GM18858 (cell line): ENCODE measurements at regions not wholly inside any gene's neighbourhood (a gene's known extent, or its start where the extent isn't known, plus 50 kb on each side); places are given as distances from the start of the nearest gene placed in this dataset.

Experiments used
- ATAC-seq: cut with Tn5 transposase; IDR thresholded peaks from one replicate; pipeline ENCODE4 v1.9.1; 2021; ENCODE audit not compliant: unreplicated experiment

DNA sequence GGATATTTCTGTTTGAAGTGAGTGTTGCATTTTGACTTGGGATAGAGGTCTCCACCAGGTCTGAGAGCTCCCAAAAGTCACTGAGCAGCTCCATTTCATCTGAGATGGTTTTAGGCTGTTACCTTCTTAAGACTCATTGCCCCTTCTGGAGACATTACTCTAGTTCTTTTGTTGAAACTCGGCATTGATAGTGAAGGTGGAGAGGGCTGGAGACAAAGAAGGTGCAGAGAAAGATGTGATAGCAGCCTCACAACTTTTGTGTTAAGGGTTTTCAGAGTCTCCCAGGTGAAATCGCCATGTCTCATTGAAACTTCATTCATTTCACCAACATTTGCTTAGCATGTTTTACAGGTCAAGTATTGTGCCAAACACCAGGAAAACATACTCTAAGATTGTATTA lies 219.6 kb downstream of the INSIG2 start:
- ATAC-seq, result no peak

DNA sequence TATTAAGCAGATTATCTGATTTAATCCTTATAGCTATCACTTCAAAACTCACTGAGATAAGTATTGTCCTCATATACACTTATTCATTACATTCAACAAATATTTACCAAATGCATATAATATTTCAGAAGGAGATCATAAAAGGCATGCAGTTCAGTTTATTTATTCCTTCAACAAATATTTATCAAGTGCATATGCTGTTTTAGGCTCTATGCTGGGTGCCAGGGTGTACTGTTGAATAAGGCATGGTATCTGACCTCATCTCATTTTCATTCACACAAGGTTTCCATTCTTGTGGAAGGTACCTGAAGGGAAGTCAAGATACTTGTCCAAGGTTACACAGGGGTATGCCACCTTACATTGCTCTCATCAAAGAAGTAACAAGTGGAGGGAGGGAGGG lies 213.0 kb downstream of the INSIG2 start:
- no peak for ATAC-seq

DNA sequence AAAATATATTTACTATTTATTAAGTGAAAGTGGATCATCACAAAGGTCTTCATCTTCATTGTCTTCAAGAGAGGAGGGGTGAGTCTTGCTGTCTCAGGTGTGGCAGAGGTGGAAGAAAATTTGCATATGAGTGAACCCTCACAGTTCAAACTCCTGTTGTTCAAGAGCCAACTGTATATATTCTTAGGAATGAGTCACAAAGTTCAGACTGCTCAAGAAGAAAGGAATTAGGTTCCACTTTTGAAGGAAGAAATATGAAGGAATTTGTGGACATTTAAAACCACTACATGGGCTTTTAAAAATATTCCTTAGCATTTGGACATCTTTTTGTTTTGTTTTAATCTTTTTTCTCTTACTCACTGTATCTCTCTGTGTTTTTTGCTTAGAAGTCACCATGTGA lies 212.6 kb downstream of the INSIG2 start:
- ATAC-seq, result no peak

DNA sequence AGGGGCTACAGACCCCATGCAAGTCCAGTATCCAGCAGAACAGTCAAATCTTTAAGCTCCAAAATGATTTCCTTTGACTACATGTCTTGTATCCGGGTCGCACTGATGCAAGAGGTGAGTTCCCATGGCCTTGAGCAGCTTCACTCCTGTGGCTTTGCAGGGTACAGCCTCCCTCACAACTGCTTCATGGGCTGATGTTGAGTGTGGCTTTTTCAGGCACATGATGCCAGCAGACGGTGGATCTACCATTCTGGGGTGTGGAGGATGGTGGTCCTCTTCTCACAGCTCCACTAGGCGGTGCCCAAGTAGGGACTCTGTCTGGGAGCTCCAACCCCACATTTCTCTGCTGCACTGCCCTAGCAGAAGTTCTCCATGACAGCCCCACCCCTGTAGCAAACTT lies 208.4 kb downstream of the INSIG2 start:
- no peak for ATAC-seq

DNA sequence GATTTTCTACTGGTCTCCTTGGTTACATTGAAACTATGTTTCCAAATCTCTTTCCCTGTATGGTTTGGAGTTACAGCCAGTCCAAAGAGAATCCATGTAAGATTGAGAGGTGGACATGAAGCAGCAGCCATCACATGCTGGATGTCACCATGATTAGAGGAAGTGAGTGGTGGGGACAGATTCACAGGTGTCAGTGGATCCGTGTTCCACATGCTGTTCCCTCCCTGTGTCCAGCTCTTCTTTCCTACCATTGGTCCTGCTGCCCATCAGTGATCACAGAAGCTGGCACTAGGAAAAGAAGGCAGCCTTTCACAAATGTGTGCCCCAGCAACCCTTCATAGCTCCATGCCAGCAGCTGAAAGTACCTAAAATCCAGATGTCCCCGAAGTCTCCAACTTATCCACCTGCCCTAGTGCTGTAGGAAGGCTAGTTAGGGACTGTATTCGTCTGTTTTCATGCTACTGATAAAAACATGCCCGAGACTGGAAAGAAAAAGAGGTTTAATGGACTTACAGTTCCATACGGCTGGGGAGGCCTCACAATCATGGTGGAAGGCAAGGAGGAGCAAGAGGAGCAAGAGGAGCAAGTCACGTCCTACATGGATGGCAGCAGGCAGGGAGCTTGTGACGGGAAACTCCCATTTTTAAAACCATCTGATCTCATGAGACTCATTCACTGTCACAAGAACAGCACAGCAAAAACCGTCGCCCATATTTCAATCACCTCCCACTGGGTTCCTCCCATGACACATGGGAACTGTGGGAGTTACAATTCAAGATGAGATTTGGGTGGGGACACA lies 207.5 kb downstream of the INSIG2 start:
- ATAC-seq, result no peak

DNA sequence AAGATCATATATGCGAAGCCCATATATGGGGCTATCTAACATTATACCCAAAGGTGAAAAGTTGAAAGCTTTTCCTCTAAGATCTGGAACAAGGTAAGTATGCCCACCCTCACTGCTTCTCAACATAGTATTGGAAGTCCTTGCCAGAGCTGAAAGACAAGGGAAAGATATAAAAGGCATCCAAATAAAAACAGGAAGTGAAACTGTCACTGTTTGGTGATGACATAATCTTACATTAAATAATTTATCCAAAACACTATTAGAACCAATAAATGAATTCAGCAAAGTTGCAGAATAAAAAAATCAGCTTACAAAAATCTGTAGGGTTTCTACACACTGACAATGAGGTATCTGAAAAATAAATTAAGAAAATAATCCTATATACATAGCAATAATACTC lies 205.8 kb downstream of the INSIG2 start:
- ATAC-seq, result no peak

DNA sequence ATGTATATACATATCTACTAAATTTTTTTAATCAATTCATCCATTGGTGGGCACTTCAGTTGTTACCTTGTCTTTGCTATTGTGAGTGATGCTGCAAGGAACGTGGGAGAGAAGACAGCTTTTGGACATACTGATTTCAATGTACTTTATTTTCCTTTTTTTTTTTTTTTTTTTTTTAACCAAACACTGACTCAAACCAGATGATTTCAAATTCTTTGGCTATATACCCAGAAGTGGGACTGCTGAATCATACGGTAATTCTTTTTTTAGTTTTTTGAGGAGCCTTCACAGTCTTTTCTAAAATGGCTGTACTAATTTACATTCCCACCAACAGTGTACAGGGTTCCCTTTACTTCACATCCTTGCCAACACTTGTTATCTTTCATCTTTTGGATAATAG lies 204.7 kb downstream of the INSIG2 start:
- no peak for ATAC-seq

DNA sequence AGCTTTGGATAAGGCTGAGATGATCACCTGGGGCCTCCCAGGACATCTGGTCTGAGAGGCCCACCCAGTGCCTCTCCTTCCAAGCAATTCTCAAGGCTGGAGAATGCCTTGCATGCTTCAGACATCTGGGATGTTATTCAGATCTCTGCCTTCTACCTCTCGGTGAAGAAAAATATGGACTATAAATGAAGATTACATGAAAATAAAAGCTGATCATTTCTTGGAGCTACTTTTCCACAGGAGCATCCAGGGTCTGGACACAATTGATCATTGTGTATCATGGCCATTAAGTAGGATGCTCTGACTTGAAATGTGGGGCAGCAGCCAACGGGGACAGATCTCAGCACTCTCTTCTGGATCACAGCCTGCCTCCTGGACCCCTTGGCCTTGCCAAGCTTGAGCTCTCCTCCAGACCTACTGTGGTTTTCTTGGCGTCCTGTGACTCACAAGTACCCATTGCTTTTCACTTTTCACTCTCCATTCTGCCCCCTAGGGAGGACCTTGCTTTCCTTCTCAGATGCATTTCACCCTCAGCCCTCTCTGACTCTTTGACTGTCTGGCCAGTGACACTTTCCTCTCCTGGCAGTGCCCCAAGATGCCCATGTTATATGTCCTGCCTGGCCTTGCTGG lies 203.1 kb downstream of the INSIG2 start:
- ATAC-seq, result no peak

DNA sequence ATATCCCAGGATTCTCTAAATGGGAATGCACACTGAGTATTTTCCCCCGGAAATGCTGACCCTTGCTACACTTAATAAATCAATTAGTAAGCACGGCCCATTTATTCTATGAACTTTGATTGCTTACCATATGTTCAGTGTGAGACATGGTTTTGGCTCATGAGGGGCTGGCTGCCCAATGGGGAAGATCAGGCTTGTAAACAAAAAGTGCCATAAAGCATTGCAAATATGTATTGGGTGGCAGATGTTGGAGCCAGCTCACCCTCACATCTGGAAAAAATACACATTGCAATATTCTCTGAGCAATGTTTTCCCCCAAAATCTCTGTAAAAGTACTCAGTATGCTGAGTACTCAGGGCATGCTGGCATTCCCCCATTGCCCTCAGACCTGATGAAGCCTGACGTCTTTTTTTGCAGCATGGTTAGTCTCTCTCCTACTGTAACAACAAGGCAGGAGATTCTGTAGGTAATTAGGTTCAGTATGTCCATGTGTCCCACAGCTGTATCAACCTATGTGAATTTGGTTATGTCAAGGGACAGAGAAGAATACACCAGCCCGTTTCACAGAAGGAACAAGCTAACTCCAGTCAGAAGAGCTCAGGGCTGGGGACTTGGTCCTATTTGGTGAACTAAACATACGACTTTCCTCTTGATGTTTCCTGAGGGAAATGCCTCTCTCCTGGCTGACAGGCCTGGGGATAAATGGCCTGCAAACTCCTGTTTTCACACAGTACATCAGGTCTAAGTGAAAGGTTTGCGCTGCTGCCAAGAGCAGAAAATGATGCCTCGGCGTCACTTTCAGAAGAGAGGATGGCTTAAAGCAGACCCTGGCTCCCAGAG lies 202.4 kb downstream of the INSIG2 start:
- no peak for ATAC-seq

DNA sequence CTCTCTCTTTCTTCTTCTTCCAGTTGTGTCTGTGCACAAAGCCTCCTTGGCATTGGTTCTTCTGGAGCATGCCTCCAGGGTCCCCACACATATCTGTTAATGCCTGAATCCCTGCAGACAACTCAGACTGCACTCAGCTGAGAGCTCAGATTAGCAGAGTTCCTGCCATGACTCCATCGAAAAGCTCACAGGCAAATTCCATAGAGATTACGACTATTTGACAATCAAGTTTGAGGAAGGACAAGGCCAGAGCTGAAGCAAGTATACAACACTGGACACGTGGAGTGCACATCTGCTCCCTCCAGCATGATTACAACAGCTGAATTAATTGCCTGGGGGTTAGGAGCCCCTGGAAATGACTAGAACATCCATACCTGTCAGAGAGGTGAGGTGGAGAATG lies 190.7 kb downstream of the INSIG2 start:
- no peak for ATAC-seq

DNA sequence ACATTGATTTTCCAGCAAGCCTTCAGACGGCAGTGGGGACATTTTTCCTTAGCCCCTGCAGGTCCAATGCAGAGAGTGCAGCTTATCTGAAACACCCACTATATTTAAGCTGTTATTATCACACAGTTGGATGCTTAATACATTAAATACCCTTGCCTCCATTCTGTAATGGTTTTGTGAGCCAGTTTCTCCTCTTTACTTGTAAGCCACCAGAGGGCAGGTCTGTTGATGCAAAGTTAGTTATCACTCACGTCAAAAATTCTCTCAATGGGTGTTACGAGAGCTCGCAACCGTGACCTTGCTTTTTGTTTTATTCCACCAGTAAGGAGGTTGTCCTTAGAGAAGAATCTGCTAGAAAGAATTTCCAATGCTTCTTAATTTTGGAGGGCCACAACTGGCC lies 189.8 kb downstream of the INSIG2 start:
- ATAC-seq, result no peak

DNA sequence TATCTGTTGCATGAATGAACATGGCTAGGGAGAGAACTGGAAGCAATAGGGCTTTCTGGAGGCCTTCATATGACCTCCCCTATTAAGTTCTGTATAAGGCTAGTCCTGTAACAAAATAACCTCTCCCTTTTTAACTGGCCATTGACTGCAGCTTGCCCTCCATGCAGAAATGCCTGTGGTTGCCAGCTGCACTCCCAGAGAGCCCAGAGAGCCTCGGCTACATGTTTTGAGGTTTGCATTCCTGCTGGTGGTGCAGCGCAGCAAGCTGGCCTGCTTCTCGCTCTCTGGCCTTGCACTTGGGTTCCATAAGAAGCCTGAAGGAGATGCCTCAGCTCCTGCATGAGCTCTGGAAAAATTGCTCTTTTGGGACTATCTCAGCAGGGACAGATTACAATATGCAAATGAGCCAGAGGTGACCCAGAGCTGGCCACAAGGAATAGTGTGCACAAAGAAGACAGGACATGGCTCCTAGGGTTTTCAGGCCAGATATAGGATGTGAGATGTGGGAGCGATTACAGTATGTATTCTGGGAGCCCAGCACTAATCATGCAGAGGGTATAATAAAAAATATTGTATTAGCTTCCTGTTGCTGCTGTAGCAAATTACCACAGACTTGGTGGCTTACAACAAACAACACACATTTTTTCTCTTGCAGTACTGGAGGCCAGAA lies 186.7 kb downstream of the INSIG2 start:
- no peak for ATAC-seq

DNA sequence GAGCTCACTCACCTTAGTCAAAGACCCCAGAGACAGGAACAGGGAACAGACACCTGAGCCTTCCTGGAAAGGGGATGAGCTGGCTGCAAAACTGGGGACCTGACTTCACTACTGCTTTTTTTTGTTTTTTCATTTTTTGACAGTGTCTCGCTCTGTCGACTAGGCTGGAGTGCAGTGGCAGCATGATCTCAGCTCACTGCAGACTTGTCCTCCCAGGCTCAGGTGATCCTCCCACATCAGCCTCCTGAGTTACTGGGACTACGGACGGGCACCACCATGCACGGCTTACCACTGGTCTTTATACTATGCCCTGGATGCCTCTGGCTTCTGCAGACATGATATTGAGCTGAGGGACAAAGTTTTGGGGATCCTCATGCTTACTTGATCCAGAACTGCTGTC lies 184.1 kb downstream of the INSIG2 start:
- ATAC-seq, result no peak

DNA sequence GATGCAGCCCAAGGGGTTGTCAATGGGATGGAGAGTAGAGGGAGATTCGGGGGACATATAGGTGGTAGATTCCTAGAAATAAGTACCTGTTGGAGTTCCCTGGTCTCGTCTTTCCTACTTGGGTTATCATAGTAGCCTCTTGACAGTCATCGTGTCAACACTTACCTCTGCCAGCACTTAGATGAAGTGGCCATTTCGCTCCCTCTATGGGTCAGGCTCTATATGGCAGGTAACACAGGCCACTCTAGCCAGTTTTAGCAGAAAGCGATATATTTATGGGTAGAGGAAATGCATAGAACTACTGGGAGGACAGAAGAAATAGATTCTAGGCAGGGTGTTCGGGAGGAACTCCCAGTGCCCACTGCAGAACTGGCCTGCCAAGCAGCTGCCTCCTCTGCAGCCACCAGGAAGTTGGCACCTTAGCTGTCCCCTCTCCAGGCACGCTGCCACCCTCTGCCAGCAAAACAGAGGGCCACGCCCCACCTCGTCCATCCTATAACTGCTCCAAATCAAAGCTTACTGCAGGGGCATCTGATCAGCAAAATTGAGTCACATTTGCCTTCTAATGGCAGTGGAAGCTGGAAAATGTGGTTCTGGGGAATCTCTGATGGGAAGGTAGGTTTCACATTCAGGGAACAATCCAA lies 181.3 kb downstream of the INSIG2 start:
- no peak for ATAC-seq

DNA sequence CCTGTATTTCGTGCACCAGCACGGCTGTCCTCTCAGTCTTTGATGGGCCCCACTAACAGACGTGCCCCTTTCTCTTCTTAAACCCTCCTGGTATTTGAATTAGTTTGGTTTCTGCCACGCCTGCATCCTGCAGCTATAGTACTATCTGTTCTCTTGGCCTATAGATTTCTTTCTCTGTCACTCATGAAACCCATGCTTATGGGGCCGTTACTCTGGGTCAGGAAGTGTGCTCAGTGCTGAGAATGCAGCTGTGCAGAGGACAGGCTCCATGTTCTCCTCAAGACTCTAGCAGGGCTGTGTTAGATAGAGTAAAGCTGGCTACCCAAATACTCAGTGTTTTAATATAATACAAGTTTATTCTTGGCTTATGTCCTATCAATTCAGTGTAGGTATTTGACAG lies 180.0 kb downstream of the INSIG2 start:
- ATAC-seq, result no peak

DNA sequence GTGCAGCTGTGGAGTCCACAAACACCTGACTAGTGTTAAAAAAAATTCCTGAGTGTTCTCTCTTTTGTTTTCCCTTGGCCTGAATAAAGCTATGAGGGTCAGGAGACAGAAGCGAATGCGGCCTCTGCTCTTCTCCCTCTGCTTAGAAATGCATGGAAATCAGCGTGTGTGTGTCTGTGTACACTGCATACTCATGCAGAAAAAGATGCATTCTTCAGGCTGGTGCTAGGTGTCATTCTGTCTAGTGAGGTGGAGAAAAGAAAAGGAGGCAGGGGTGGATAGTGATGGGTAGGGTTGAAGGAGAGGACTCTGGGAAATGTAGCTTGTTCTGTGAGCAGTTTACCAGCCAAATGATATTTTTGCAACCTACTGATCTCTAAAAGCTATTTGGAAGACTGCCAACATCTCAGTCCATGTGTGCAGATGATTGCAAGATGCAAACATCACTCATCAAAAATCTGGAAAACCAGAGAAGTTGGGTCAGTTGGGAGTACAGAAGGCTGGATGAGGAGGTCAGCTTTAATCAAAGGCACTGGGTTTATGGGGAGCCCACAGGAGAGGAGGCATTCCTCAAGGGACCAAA lies 177.7 kb downstream of the INSIG2 start:
- ATAC-seq, result no peak

DNA sequence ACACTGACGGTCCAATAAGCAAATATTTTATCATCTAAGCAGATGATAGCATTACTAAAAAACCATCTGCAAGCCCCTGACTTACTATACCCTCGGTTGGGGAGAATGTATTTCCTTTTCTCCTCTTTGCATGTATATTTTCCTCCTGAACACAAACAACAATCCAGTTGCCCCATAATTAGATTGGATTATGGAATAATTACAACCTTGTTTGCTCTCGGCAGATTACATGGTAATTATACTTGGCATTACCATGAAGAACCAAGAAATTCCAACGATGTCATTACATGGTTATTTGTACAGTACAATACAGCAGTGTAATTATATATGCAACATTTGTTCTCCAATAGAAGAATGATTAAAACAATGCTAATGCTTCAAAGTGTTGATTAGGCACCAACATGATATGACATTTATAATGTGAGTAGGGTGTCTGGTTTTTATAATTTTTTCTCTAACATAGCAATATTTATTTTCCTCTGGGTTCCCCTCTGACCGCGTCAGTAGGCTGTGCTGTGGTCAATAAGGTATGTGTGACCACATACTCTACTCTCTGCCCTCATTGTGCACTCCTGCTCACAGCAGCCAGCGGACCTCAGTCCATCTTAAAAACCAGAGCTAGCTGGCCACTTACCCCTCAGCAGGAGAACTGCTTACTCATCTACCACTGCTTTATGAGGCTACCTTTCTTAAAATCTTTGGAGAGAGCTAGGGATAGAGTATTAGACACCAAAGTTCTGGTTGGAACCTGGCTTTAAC lies 176.1 kb downstream of the INSIG2 start:
- no peak for ATAC-seq

DNA sequence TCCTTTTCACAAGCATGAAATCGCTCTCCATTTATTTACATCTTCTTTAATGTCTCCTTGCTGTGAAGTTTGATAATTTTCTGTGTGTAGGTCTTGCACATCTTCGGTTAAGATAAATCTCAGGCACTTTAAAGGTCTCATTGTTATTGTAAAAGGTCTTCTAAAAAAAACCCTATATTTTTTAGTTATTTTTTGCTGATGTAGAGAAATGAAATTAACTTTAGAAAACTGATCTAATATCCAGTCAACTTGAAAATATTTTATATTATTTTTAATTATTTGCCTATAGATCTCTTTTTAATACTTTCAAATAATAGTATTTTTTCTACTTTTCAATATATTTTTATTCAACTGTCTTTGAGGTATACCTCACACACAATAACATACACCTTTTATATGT lies 169.4 kb downstream of the INSIG2 start:
- ATAC-seq, result no peak

DNA sequence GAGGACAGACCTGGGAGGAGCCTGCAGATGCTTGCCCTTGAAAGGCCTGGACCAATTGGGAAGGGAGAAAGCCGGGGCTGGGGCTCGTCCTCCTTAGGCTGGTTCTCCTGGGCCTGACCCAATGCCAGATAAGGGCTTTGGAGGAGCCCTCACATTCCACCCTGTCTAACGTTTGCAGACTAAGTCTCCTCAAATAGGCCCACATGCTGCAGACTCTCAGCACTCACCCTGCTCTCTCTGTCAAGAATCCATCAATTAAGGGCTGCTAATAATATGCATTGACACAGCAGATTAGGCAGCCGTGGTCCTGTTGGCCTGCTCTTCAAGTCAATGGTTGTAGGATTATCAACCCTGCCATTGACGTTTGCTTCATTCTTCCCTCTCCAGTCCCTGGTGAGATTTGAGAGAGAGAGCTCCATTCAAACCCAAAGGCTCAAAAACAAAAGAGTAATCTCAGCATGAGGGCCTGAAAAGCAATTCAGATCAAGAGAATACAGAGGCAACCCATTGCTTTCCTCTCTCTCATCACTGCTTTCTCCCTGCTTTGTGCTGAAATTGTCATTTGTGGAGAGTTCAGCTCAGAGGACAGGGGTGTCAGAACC lies 167.6 kb downstream of the INSIG2 start:
- ATAC-seq, result no peak
